HCEC 1CT (cell line): ENCODE measurements at regions not wholly inside any gene's neighbourhood (a gene's known extent, or its start where the extent isn't known, plus 50 kb on each side); places are given as distances from the start of the nearest gene placed in this dataset.
"Not testable (repeated sequence)": the region's sequence is repeated elsewhere in the genome, so short reads cannot be mapped to it uniquely, and the experiment has no call there.

ENCODE experiments used
- DNase-seq: peaks from one replicate; pipeline ENCODE4 v3.0.0-alpha.2; 2017

- DNase-seq: peak; percentile 90
Measured at GRCh38 chr3:23710555-23710954, 95.2 kb upstream of the UBE2E1 start.

GRCh38 chr3:23711916-23712494 is 93.8 kb upstream of the UBE2E1 start:
- DNase-seq: no peak

GRCh38 chr3:23712656-23713559 is 92.8 kb upstream of the UBE2E1 start:
- peak; percentile 94 for DNase-seq

- DNase-seq: peak; percentile 78
Measured at GRCh38 chr3:23713641-23714040, 92.1 kb upstream of the UBE2E1 start.

DNA sequence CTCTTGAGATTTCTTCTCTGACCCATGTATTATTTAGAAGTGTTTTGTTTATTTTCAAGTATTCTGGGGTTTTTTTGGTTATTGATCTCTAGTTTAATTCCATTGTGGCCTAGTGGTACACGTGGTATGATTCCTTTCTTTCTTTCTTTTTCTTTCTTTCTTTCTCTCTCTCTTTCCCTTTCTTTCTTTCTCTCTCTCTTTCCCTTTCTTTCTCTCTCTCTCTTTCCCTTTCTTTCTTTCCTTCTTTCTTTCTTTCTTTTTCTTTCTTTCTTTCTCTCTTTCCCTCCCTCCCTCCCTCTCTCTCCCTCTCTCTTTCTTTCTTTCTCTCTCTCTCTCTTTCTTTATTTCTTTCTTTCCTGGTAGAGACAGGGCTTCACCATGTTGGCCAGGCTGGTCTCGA is 85.7 kb upstream of the UBE2E1 start:
- DNase-seq: no peak

- peak; percentile 64 for DNase-seq
Measured at GRCh38 chr3:23720885-23721284, 84.9 kb upstream of the UBE2E1 start.

DNA sequence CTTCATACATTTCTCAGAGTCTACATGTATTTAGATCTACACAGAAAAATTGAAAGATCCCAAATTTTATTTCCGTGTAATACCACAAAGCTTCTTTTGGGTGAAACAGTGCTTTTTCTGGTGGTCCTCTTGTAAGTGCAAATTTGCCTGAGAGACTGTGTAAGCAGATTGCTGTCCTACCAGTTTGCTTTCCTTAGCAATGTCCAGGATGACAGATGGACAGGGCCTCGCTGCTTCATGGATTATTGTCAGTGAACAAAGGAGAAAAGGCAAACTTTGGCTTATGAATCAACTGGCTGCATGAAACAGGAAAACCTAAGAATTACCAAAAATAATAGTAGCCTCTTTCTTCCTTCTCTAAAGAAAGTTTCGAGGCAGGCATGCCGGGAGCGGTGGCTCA is 82.6 kb upstream of the UBE2E1 start:
- DNase-seq: no peak

DNA sequence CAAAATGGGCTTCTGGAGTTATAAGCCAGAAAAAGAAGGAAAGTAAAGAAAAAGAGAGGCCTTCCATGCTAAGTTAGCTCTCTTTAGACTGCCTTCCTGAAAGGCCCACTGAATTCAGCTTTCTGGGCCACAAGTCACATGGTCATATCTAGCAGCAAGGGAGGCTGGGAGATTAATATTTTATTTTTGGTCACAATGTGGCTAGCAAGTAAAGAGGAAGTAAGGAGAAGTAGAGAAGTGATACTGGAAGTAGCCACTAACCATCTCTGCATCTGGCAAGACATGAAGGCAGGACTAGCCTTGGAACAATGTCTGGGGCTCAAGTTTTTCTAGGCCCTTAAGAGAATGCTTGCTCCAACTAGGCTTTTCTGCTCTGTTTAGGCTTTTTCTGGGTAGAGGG is 81.8 kb upstream of the UBE2E1 start:
- no peak for DNase-seq

- DNase-seq: peak; percentile 22
Measured at GRCh38 chr3:23726811-23727548, 78.8 kb upstream of the UBE2E1 start.

DNA sequence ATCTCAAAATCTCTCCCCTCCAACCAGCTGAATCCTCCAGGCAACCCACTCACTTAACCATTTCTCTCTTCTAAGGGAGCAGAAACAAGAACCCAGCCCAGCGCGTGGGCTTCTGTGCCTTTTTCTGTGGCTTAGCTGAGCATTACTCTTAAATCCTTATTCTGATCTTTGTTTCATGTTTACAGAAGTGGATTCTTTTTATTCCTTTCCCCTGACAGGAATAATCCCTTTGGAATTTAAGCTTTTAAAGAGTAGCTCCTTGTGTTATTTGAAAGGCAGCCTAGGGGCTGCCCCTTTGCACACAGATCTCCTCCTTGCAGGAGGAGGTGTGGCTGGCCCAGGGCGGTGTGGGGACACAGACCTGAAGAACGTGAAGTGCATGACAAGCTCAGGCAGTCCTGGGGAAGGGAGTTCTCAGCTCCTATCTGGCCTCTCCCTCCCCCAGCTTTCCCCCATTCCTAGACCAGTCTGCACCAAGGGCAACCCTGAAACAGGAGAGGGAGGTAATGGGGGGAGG is 77.1 kb upstream of the UBE2E1 start:
- DNase-seq: peak; percentile 75

- not testable (repeated sequence) for DNase-seq
Measured at GRCh38 chr3:23729362-23729761, 76.4 kb upstream of the UBE2E1 start.

DNA sequence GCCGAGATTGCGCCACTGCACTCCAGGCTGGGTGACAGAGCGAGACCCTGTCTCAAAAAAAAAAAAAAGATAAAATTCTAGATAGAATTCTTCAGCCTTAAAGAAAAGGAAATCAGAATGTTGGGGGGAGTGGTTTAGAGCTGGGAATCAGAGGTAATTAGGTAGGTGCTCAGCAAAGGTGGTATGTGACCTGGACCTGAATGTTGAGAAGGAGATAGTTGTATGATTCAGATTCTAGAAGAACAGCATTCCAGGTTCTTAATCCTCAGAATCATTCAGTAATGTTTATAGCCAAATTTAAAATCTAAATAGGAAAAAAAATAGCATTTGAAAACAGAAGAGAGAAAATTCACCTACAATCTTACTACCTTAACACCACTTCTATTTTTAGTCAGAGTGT is 71.3 kb upstream of the UBE2E1 start:
- DNase-seq: no peak

GRCh38 chr3:23735062-23735461 is 70.7 kb upstream of the UBE2E1 start:
- no peak for DNase-seq

DNA sequence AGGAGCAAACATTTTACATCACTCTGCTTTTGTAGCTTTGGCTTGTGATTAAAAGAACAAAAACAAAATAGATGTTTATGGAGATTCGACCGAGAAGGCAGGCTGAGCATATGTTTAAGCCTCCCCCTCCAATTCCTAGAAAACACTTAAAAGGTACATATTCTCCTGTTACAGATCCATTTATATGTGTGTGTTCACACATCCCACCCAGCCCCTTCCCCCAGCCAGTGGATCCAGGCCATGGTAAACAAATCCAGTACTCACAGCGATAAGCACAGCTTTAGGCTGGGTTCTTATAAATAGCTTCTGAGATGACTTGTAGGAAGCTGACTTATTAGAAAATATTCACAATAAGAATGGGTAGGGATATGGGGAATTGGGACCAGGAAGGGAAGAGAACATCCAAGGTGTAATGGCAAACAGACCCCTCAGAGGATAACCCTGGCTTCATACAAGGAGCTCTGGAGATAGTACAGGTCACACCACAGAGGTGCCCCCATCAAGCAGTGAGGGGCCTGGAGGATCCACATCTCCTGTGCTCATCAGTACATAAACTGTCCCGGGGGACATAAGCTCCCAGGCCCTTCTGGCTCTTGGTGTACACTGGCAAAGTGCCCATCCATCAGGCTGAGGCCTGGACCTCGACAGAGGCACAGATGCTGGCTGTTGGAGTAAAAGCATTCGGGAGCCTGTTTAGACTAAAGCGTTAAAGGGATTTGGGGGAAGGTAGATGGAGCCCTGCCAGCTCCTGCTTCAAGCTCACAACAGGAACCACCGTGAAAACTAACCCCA is 70.0 kb upstream of the UBE2E1 start:
- DNase-seq: no peak

DNA sequence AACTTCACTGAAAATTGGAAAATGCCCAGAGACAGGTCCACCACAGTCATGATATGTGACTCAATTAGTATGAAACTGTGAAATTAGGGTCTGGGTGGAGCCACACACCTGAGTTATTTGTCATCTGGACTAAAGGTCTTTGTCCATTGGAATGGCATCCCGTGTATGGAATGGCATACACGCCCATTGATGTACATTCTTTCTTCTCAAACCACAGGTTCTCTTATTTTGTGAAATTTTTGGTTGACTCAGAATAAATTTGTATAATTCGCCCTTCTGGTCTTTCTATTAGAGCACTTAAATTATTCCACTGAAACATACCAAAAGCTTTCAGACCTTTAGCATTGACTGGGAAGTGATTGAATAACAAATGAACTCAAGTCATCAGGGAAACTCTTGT is 66.8 kb upstream of the UBE2E1 start:
- DNase-seq: no peak

DNA sequence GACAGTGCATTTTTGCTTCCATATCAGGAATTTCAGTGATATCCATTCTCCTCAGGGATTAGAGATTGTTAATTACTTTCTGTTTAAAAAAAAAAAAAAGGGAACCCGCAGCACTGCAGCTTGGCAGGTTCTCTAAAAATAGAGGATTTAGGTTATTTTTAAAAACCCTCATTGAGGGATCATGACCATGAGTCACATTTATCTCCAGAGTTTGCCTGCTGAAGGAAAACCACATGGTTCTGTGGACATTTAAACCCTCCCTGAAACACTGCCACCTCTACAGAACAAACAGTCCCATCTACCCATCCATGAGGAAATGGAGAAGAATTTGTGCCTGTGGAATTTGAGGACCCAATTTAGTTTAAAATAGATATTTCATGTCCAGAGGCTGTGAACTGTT is 66.2 kb upstream of the UBE2E1 start:
- DNase-seq: peak; percentile 77

DNA sequence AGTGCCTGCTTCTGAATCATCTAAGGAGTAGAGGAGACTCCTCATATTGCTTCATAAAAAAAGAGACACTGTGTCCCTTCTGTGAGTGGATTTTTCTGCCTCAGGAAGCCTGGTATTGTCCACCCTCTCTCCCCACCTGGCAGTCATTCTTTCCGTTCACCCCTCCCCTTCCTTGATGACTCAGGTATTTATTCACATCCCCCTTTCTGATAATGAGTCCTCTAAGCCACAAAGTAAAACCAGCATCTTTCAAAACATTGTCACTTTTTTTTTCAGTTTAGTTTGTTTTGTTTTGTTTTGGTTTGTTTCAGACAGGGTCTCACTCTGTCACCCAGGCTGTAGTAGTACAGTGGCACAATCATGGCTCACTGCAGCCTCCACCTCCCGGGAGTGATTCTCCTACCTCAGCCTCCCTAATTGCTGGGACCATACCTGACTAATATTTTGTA is 65.2 kb upstream of the UBE2E1 start:
- peak; percentile 39 for DNase-seq

DNA sequence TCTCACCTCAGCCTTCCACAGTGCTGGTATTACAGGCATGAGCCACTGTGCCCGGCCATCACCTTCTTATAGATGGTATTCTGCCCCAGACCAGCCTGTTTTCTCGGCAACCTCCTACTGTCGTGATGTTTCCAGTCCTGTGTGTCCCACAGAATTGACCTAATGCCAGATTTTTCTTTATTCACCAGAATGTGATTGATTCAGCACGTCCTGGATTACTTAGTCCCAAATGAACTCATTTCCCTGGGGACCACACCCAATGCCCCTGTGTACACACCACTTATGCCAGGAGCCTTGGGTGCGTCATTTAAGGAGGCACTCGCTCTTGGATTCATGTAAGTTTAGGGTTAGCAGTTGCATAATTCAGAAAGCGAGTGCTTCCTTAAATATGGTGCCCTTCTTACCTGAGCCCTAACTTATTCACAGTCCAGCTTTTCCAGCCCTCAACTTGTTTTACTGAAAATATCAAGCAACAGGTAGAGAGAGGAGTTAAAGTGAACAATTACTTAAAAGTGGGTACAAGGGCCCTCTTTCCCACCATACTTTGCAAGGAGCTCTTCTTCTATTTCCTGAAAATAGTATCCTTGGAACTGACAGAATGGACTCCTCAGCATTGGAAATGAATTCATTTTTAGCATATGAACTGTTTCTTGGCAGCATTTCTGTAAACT is 64.6 kb upstream of the UBE2E1 start:
- DNase-seq: no peak

DNA sequence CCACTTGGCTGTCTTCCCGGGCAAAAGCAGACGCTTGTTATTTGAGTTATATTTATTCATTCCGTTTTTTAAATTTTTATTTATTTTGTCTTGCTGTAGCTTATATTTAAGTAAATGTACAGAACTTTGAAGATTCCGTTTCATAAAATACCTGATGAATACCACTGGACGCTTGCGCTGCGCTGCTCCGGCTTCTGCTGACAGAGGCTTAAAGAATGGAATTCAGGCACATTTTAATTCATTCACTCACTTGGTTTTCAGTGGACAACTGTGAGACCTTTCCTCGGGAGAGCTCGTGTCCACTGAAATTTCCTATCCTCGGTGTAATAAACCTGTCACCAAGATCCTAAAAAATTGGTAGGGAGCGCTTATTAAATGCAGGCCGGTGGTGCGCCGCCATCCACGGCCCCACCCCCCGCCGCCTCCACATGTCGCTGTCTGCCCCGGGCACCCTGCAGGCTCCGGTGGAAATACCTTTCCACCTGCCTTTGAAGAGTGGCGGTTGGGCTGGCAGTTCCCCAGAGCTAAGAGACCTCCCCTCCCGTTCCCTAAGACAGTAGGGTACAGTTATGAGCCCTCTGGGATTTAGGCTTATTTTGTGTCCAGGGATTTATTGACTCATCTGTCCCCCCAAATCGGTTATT is 62.5 kb upstream of the UBE2E1 start:
- no peak for DNase-seq

DNA sequence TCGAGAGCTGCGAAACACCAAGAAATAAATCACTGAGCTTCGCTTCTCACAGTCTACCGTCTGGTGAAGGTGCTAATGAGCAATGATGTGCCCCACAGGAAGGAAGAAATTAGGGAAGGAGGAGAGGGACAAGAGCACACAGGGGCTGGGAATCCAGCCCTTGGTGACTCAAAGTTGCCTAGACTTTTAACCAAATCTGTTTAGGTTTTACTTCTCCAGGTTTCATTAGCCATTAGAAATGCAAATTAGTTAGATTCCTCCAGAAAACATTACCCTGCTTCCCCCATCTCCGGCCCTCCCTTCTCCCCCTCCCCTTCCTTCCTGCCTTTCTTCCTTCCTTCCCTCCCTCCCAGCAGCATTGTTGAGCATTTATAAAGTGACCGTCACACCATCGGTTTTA is 59.3 kb upstream of the UBE2E1 start:
- no peak for DNase-seq

GRCh38 chr3:23747841-23748240 is 57.9 kb upstream of the UBE2E1 start:
- DNase-seq: no peak
